A673 (cell line): ENCODE measurements at regions not wholly inside any gene's neighbourhood (a gene's known extent, or its start where the extent isn't known, plus 50 kb on each side); places are given as distances from the start of the nearest gene placed in this dataset.

Experiments
- BruUV-seq: library from RNA; stranded (reverse); fragments of 400-500 nt; replicated peaks from 2 replicates; lab custom pipeline; 2021; lab: Mats Ljungman, UMichigan
- CTCF ChIA-PET: fragments of 300-600 bp; sonication (Branson Sonifier 250); formaldehyde crosslinking; loops from one replicate; lab custom pipeline; 2022; ENCODE audit warnings: antibody characterized with exemption; lab: Charles Lee
- POLR2A ChIA-PET: fragments of 300-600 bp; sonication (Branson Sonifier 250); formaldehyde crosslinking; loops from one replicate; lab custom pipeline; 2022; ENCODE audit warnings: antibody characterized with exemption; ENCODE audit not compliant: low non-redundant PET; lab: Charles Lee
- DNase-seq: peaks from one replicate; pipeline ENCODE4 v3.0.0-alpha.2; 2015; ENCODE audit warnings: low spot score
- H3K27ac ChIP-seq: fragments of 200-600 bp; sonication (generic); 2 replicates; pipeline ENCODE4 v1.5.1; 2016; ENCODE audit warnings: mixed run types, low read depth, mild to moderate bottlenecking, mixed read lengths, antibody characterized with exemption, low read length; ENCODE audit not compliant: poor library complexity, severe bottlenecking
- H3K27me3 ChIP-seq: fragments of 200-600 bp; sonication (generic); replicated peaks from 2 replicates; pipeline ENCODE4 v1.6.1; 2017; ENCODE audit warnings: mixed run types, low read depth, mild to moderate bottlenecking, mixed read lengths, antibody characterized with exemption, low read length; ENCODE audit not compliant: insufficient read depth, poor library complexity
- H3K36me3 ChIP-seq: fragments of 200-600 bp; sonication (generic); 2 replicates; pipeline ENCODE4 v1.6.1; 2016; ENCODE audit warnings: mixed run types, mild to moderate bottlenecking, mixed read lengths, antibody characterized with exemption, low read length; ENCODE audit not compliant: insufficient read depth, poor library complexity, severe bottlenecking
- H3K4me1 ChIP-seq: fragments of 200-600 bp; sonication (generic); 2 replicates; pipeline ENCODE4 v1.6.1; 2017; ENCODE audit warnings: mixed run types, mild to moderate bottlenecking, mixed read lengths, antibody characterized with exemption, low read length; ENCODE audit not compliant: insufficient read depth, poor library complexity, severe bottlenecking
- H3K4me3 ChIP-seq: fragments of 200-600 bp; sonication (generic); 2 replicates; pipeline ENCODE4 v1.5.1; 2016; ENCODE audit warnings: low read depth, mixed run types, mild to moderate bottlenecking, mixed read lengths, low read length; ENCODE audit not compliant: poor library complexity, severe bottlenecking
- H3K9me3 ChIP-seq: fragments of 200-600 bp; sonication (generic); 2 replicates; pipeline ENCODE4 v1.6.1; 2016; ENCODE audit warnings: mixed run types, low read depth, mild to moderate bottlenecking, mixed read lengths, antibody characterized with exemption, low read length; ENCODE audit not compliant: poor library complexity, severe bottlenecking
- EZH2 ChIP-seq: fragments of 200-600 bp; sonication (generic); IDR thresholded peaks from 2 replicates; pipeline ENCODE4 v1.6.1; 2017; ENCODE audit warnings: borderline replicate concordance, low read depth, mild to moderate bottlenecking, mixed read lengths, antibody characterized with exemption, low read length; ENCODE audit not compliant: poor library complexity, severe bottlenecking
- intact Hi-C: fragments of 100-400 bp; cut with micrococcal nuclease; formaldehyde crosslinking; loops from one replicate; pipeline ENCODE4 v1.10.0; 2022; ENCODE audit not compliant: unreplicated experiment
- TF ChIP-seq, protein P1 (sequence below): fragments of 300-800, 200-600 bp; sonication (generic); conservative IDR thresholded peaks from 2 replicates; pipeline ENCODE4 v1.5.1; 2017; ENCODE audit warnings: low read depth, mild to moderate bottlenecking, antibody characterized with exemption, low read length, moderate library complexity, mixed read lengths

DNA sequence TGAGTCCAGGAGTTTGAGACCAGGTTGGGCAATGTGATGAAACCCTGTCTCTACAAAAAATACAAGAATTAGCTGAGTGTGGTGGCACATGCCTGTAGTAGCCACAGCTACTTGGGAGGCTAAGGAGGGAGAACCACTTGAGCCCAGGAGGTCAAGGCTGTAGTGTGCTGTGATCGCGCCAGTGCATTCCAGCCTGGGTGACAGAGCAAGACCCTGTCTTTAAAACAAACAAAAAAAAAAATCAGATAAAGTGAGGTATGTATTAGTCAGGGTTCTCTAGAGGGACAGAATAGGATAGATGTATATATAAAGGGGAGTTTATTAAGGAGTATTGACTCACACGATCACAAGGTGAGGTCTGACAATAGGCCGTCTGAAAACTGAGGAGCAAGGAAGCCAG is 101.5 kb upstream of the GPR26 start:
- ChIA-PET POLR2A (no interaction called here), CTCF (no interaction called here)
- intact Hi-C loops: no loop called here
- H3K27me3 ChIP-seq: peaks cover 21% of the 10 kb centered on the region
- no peaks in the 10 kb centered on the region for H3K4me1 ChIP-seq
- TF ChIP-seq EZH2: no peak
- TF ChIP-seq, protein P1, sequence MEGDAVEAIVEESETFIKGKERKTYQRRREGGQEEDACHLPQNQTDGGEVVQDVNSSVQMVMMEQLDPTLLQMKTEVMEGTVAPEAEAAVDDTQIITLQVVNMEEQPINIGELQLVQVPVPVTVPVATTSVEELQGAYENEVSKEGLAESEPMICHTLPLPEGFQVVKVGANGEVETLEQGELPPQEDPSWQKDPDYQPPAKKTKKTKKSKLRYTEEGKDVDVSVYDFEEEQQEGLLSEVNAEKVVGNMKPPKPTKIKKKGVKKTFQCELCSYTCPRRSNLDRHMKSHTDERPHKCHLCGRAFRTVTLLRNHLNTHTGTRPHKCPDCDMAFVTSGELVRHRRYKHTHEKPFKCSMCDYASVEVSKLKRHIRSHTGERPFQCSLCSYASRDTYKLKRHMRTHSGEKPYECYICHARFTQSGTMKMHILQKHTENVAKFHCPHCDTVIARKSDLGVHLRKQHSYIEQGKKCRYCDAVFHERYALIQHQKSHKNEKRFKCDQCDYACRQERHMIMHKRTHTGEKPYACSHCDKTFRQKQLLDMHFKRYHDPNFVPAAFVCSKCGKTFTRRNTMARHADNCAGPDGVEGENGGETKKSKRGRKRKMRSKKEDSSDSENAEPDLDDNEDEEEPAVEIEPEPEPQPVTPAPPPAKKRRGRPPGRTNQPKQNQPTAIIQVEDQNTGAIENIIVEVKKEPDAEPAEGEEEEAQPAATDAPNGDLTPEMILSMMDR: no peak
- no peak overlapping the region for H3K4me3 ChIP-seq
- no peak overlapping the region for H3K27ac ChIP-seq
- H3K36me3 ChIP-seq: no peaks in the 10 kb centered on the region
- BruUV-seq: no TSS peak
- DNase-seq: no peak
- no peaks in the 10 kb centered on the region for H3K9me3 ChIP-seq

GRCh38 chr10:123565691-123566660 is 100.2 kb upstream of the GPR26 start:
- BruUV-seq: no TSS peak
- no peak for DNase-seq

DNA sequence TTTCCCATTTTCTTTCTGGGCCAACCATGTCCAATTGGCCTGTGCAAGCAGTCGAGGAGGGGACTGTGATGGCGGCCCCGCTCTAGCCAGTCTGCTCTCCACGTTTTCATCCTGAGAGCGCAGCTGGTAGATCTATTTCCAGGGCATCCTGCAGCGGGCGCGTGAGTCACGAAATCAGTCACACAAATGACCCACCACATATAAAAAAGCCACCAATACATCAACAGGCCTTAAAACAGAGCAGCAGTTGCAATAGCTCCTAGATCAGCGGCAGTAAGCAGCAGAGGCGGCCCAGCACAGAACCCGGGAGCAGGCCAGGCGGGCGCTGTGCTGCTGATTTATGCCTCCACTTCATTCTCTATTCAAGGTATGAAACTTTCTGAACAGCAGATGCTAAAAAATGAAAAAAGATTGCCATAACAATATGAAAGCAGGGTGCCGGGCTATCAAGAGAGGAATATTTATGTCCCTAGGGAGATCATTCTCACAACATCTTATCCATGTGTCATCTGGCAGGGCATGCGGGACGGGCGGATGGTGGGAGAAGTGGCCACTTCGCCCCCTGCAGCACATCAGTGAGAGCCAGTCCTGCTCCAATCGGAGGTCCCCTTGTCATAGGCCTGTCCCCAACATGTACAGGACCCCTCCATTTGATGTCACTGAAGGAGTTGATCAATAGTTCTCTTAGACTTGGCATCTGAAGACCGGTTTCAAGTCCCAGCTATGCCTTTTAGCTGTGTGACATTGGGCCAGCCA is 98.0 kb upstream of the GPR26 start:
- DNase-seq: no peak
- POLR2A ChIA-PET: no interaction called here
- CTCF ChIA-PET: interaction anchor here (0.7 kb wide), 1 partner anchor 19 kb away, joined by 3 read pairs; no protein-coding TSS in a partner anchor
- BruUV-seq: no TSS peak
- Histone ChIP-seq H3K9me3 (no peaks in the 10 kb centered on the region), H3K27me3 (peaks cover 37% of the 10 kb centered on the region), H3K27ac (no peak overlapping the region), H3K4me1 (no peaks in the 10 kb centered on the region), H3K36me3 (no peaks in the 10 kb centered on the region), H3K4me3 (no peak overlapping the region)
- TF ChIP-seq EZH2: no peak
- TF ChIP-seq, protein P1: no peak
- intact Hi-C loops: no loop called here

More at GRCh38 chr10:123565691-123566660, 100.2 kb upstream of the GPR26 start:
- Histone ChIP-seq H3K4me3 (no peak overlapping the region), H3K9me3 (no peaks in the 10 kb centered on the region), H3K36me3 (no peaks in the 10 kb centered on the region), H3K27me3 (peaks cover 24% of the 10 kb centered on the region), H3K4me1 (no peaks in the 10 kb centered on the region), H3K27ac (no peak overlapping the region)
- TF ChIP-seq, protein P1: no peak
- no peak for TF ChIP-seq EZH2
- ChIA-PET POLR2A (no interaction called here), CTCF (no interaction called here)
- intact Hi-C loops: no loop called here
